LNCaP clone FGC (cell line): ENCODE measurements at regions not wholly inside any gene's neighbourhood (a gene's known extent, or its start where the extent isn't known, plus 50 kb on each side); places are given as distances from the start of the nearest gene placed in this dataset.
"Not testable (repeated sequence)": the region's sequence is repeated elsewhere in the genome, so short reads cannot be mapped to it uniquely, and the experiment has no call there.

ENCODE experiments used
- DNase-seq: peaks from one replicate; pipeline ENCODE4 v3.0.0-alpha.2; 2011; ENCODE audit warnings: low read depth
- H3K4me3 ChIP-seq: 2 replicates; pipeline ENCODE4 v1.5.1; 2011; ENCODE audit warnings: mild to moderate bottlenecking, low read depth, low read length, control low read depth
- CTCF ChIP-seq: IDR thresholded peaks from 2 replicates; pipeline ENCODE4 v1.5.1; 2012; ENCODE audit warnings: mild to moderate bottlenecking; ENCODE audit not compliant: control insufficient read depth, insufficient read depth; ENCODE audit errors: extremely low read depth

GRCh38 chr10:23493711-23494110 lies 54.8 kb downstream of the OTUD1 start:
- TF ChIP-seq CTCF, result no peak
- DNase-seq, result no peak
- H3K4me3 ChIP-seq, result no peak overlapping the region

GRCh38 chr10:23496727-23497126 lies 57.9 kb downstream of the OTUD1 start:
- no peak for DNase-seq
- TF ChIP-seq CTCF, result no peak
- no peak overlapping the region for H3K4me3 ChIP-seq

- no peak overlapping the region for H3K4me3 ChIP-seq
- TF ChIP-seq CTCF, result no peak
- no peak for DNase-seq
These were observed 60.7 kb downstream of the OTUD1 start for GRCh38 chr10:23499372-23500132.

- DNase-seq, result no peak
- no peak overlapping the region for H3K4me3 ChIP-seq
- TF ChIP-seq CTCF, result no peak
These were observed 67.1 kb downstream of the OTUD1 start for GRCh38 chr10:23505797-23506465.

- no peak for DNase-seq
- TF ChIP-seq CTCF, result no peak
- no peak overlapping the region for H3K4me3 ChIP-seq
These were observed 73.6 kb downstream of the OTUD1 start for GRCh38 chr10:23512355-23513058.

- not testable (repeated sequence) for H3K4me3 ChIP-seq, DNase-seq
These were observed 74.7 kb downstream of the OTUD1 start for GRCh38 chr10:23513621-23514020.

- H3K4me3 ChIP-seq, result no peak overlapping the region
- no peak for DNase-seq
- no peak for TF ChIP-seq CTCF
These were observed 75.4 kb downstream of the OTUD1 start for GRCh38 chr10:23514321-23514720.
